GM10266 (cell line): ENCODE measurements at regions not wholly inside any gene's neighbourhood (a gene's known extent, or its start where the extent isn't known, plus 50 kb on each side); places are given as distances from the start of the nearest gene placed in this dataset.

Experiments
- DNase-seq: peaks from one replicate; pipeline ENCODE4 v3.0.0; 2012; ENCODE audit errors: extremely low spot score
- CTCF ChIP-seq: IDR thresholded peaks from 2 replicates; pipeline ENCODE4 v1.5.1; 2012; ENCODE audit warnings: mild to moderate bottlenecking, low read depth; ENCODE audit not compliant: control insufficient read depth, insufficient read depth; ENCODE audit errors: missing control alignments

- no peak for DNase-seq
- no peak for TF ChIP-seq CTCF
These were observed 97.5 kb upstream of the GGTLC1 start for GRCh38 chr20:24086121-24086520.

- TF ChIP-seq CTCF = no peak
- DNase-seq = no peak
These were observed 95.7 kb upstream of the GGTLC1 start for GRCh38 chr20:24084281-24084680.

- TF ChIP-seq CTCF = no peak
- DNase-seq = no peak
These were observed 92.5 kb upstream of the GGTLC1 start for GRCh38 chr20:24081077-24081476.

- no peak for DNase-seq
- no peak for TF ChIP-seq CTCF
These were observed 91.3 kb upstream of the GGTLC1 start for GRCh38 chr20:24079661-24080412.

GRCh38 chr20:24077145-24077544, 88.6 kb upstream of the GGTLC1 start:
- no peak for DNase-seq
- no peak for TF ChIP-seq CTCF

- no peak for DNase-seq
- TF ChIP-seq CTCF = no peak
These were observed 82.1 kb upstream of the GGTLC1 start for GRCh38 chr20:24070679-24071078.

- DNase-seq = no peak
- no peak for TF ChIP-seq CTCF
These were observed 77.6 kb upstream of the GGTLC1 start for GRCh38 chr20:24066076-24066700.
